SU-DHL-6 (cell line): ENCODE measurements at regions not wholly inside any gene's neighbourhood (a gene's known extent, or its start where the extent isn't known, plus 50 kb on each side); places are given as distances from the start of the nearest gene placed in this dataset.

ENCODE experiments used
- H2AFZ ChIP-seq: fragments of 200-600 bp; sonication (generic); 2 replicates; pipeline ENCODE4 v1.6.1; 2014; ENCODE audit warnings: low read depth, mild to moderate bottlenecking, moderate library complexity, mixed read lengths, antibody characterized with exemption, low read length; ENCODE audit not compliant: severe bottlenecking
- H3F3A ChIP-seq: fragments of 200-600 bp; shearing (Covaris generic); 2 replicates; pipeline ENCODE4 v1.6.0; 2016; ENCODE audit warnings: antibody characterized with exemption, mild to moderate bottlenecking; ENCODE audit not compliant: insufficient read depth
- H3K27ac ChIP-seq: fragments of 200-600 bp; sonication (generic); 2 replicates; pipeline ENCODE4 v1.5.1; 2016; ENCODE audit warnings: low read depth, mild to moderate bottlenecking, low read length, moderate library complexity, mixed read lengths
- H3K27me3 ChIP-seq: fragments of 200-600 bp; sonication (generic), shearing (Covaris generic); 2 replicates; pipeline ENCODE4 v1.6.0; 2014; ENCODE audit warnings: mild to moderate bottlenecking, low read length
- H3K36me3 ChIP-seq: fragments of 200-600 bp; sonication (generic); 2 replicates; pipeline ENCODE4 v1.6.1; 2014; ENCODE audit warnings: mild to moderate bottlenecking, low read length, mixed read lengths
- H3K4me2 ChIP-seq: fragments of 300-600, 200-600 bp; shearing (Covaris generic), sonication (generic); 2 replicates; pipeline ENCODE4 v1.6.0; 2014; ENCODE audit warnings: low read length, low read depth, mild to moderate bottlenecking; ENCODE audit not compliant: poor library complexity, severe bottlenecking
- H3K4me3 ChIP-seq: fragments of 200-600 bp; sonication (generic); 2 replicates; pipeline ENCODE4 v1.5.1; 2014; ENCODE audit warnings: antibody characterized with exemption, low read length, mild to moderate bottlenecking, mixed read lengths; ENCODE audit not compliant: insufficient read depth, poor library complexity, severe bottlenecking
- H3K79me2 ChIP-seq: fragments of 200-600 bp; sonication (generic); 2 replicates; pipeline ENCODE4 v1.6.1; 2014; ENCODE audit warnings: mild to moderate bottlenecking, low read length, moderate library complexity; ENCODE audit not compliant: insufficient read depth
- H3K9ac ChIP-seq: fragments of 200-600 bp; sonication (generic); 2 replicates; pipeline ENCODE4 v1.7.0; 2014; ENCODE audit warnings: mild to moderate bottlenecking, low read length
- H3K9me2 ChIP-seq: fragments of 200-600 bp; sonication (generic); replicated peaks from 2 replicates; pipeline ENCODE4 v1.6.1; 2014; ENCODE audit warnings: low read length; ENCODE audit not compliant: insufficient read depth
- H3K9me3 ChIP-seq: fragments of 200-600 bp; sonication (generic); 2 replicates; pipeline ENCODE4 v1.6.1; 2014; ENCODE audit warnings: low read length, mixed read lengths; ENCODE audit not compliant: insufficient read depth
- H4K20me1 ChIP-seq: fragments of 200-600 bp; sonication (generic); 2 replicates; pipeline ENCODE4 v1.6.1; 2014; ENCODE audit warnings: low read depth, mild to moderate bottlenecking, antibody characterized with exemption, low read length, moderate library complexity, mixed read lengths
- EZH2phosphoT487 ChIP-seq: fragments of 200-600 bp; sonication (generic), shearing (Covaris generic); conservative IDR thresholded peaks from 2 replicates; pipeline ENCODE4 v1.6.1; 2018; ENCODE audit warnings: mild to moderate bottlenecking, antibody characterized with exemption, low read length, moderate library complexity, mixed read lengths
- TF ChIP-seq, protein P1 (sequence below): fragments of 200-600 bp; sonication (generic); IDR thresholded peaks from one replicate; pipeline ENCODE4 v1.5.1; 2017; ENCODE audit warnings: antibody characterized with exemption, mild to moderate bottlenecking, low read length, moderate library complexity; ENCODE audit not compliant: insufficient read depth, poor library complexity, severe bottlenecking

DNA sequence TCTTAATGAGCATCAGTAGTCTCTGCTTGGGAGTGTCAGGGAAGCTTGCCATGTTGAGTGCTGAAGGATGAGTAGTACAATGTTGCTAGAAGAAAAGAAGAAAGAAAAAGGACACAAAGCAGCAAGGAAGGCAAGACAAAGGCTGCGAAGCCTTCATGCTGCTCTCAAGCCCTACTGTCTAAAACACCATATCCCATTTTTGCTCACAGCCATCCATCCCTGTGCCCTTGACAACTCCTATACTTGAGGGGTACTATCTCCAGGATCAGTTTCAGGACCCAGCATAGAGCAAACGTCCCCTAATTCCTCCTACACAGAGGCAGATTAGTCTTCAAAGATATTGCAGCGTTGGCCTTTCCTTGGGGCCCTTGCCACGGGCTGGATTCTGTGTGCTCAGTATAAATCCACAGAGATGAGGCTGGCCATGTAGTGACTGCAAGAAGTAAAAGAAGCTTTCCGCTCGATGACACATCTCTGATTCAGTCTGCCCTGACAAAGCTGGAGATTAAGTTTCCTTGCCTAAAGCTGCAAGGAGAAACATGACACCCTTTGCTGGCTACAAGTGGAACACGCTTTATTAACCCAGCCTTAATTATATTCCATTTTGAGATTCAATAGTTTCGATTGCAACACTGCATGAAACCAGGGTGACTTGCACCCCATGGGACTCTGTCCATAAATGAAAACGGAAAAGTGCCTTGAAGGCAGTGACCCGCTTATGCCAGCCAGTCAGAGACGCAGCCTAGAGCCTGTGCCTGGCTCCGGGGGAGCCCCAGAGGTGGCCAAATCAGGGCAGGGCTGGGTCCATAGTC is 304.6 kb downstream of the ACTL7B start:
- Histone ChIP-seq H3K4me3 (no peak overlapping the region), H3K79me2 (no peaks in the 10 kb centered on the region), H4K20me1 (no peaks in the 10 kb centered on the region), H3K27me3 (no peaks in the 10 kb centered on the region), H3K9ac (no peak overlapping the region), H3K9me2 (no peaks in the 10 kb centered on the region), H3K9me3 (no peaks in the 10 kb centered on the region), H3K4me2 (no peak overlapping the region), H3K36me3 (no peaks in the 10 kb centered on the region), H2AFZ (no peak overlapping the region), H3F3A (no peaks in the 10 kb centered on the region), H3K27ac (no peak overlapping the region)
- no peak for TF ChIP-seq EZH2phosphoT487
- TF ChIP-seq, protein P1, sequence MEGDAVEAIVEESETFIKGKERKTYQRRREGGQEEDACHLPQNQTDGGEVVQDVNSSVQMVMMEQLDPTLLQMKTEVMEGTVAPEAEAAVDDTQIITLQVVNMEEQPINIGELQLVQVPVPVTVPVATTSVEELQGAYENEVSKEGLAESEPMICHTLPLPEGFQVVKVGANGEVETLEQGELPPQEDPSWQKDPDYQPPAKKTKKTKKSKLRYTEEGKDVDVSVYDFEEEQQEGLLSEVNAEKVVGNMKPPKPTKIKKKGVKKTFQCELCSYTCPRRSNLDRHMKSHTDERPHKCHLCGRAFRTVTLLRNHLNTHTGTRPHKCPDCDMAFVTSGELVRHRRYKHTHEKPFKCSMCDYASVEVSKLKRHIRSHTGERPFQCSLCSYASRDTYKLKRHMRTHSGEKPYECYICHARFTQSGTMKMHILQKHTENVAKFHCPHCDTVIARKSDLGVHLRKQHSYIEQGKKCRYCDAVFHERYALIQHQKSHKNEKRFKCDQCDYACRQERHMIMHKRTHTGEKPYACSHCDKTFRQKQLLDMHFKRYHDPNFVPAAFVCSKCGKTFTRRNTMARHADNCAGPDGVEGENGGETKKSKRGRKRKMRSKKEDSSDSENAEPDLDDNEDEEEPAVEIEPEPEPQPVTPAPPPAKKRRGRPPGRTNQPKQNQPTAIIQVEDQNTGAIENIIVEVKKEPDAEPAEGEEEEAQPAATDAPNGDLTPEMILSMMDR, result no peak

DNA sequence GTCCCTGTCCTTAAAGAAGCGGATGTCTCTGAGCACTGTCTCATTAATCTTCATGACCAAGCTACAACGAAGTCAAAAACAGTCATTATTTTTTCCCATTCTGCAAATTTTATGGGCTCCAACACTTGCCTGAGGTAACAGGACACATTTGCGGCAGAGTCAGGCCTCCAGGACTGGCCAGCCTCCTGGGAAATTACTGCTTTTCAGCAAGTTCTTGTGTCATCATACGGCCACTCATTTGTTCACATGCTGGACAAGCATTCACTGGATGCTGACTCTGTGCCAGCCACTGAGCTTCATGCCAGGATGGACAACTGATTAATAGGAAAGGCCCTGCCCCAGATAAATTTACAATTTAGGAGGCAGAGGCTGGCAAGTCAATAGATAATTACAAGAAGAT is 305.7 kb downstream of the ACTL7B start:
- Histone ChIP-seq H2AFZ (no peak overlapping the region), H3K27me3 (no peaks in the 10 kb centered on the region), H4K20me1 (no peaks in the 10 kb centered on the region), H3K9me3 (no peaks in the 10 kb centered on the region), H3K4me3 (no peak overlapping the region), H3F3A (no peaks in the 10 kb centered on the region), H3K36me3 (no peaks in the 10 kb centered on the region), H3K27ac (no peak overlapping the region), H3K9ac (no peak overlapping the region), H3K9me2 (no peaks in the 10 kb centered on the region), H3K4me2 (no peak overlapping the region), H3K79me2 (no peaks in the 10 kb centered on the region)
- TF ChIP-seq, protein P1, result no peak
- TF ChIP-seq EZH2phosphoT487, result no peak

DNA sequence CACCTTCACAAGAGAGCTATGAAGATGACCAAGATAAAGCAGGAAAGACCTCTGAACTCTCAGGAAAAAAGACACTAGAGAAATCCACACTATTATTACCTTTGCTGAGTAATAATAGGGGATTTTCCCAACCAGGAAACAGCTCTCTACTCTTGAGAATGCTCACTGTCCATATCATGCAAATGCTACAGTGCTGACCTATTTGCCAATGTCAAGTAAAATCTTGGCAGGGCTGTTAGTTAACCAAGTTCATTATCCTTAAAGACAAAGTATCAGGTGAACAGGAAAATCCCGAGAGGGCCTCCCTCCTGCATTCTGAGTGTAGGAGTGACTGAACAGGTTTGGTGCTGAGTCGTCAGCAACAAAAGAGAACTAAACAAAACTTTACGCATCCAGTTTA is 306.6 kb downstream of the ACTL7B start:
- Histone ChIP-seq H3K9me2 (no peaks in the 10 kb centered on the region), H3K27ac (no peak overlapping the region), H3K79me2 (no peaks in the 10 kb centered on the region), H3K9ac (no peak overlapping the region), H4K20me1 (no peaks in the 10 kb centered on the region), H3K4me3 (no peak overlapping the region), H2AFZ (no peak overlapping the region), H3K36me3 (no peaks in the 10 kb centered on the region), H3K4me2 (no peak overlapping the region), H3K27me3 (no peaks in the 10 kb centered on the region), H3K9me3 (no peaks in the 10 kb centered on the region), H3F3A (no peaks in the 10 kb centered on the region)
- TF ChIP-seq, protein P1, result no peak
- TF ChIP-seq EZH2phosphoT487, result no peak
